ENCODE measurements at regions not wholly inside any gene's neighbourhood (a gene's known extent, or its start where the extent isn't known, plus 50 kb on each side); places are given as distances from the start of the nearest gene placed in this dataset.

DNA sequence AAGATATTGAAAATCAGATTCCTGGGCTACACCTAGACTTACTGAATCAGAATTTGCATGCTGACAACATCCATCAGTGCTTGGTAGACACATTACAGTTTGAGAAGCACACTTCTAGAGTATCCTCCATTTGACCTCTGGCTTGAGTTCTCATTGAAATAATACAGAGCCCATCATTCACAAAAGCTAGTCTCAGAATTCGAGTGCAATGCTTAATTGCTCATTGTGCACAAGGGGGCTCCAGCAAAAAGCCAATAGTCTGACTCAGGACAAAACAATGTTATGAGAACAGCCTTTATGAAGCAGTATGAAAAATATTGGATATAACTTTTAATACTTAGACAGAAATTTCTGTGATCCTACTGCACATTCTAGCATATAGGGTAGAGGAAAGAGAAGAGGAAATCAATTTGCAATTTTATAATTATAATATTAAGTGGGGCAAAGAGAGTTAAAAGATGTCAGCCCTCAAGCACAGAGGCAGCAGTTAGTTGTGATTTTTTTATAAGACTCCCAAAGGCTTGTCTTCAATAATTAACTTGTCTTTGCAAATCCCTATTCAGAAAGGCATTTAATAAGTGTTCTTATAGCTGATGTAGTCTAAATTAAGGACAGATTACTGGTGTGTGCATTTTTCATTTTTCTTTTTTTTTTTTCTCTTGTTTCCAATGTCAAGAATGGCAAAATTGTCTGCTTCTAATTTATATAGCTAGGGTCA is 105.8 kb upstream of the ANK3 start:
- Histone ChIP-seq H3K27ac (no peak overlapping the region), H3K9me3 (no peaks in the 10 kb centered on the region), H3K4me3 (no peak overlapping the region), H3K36me3 (no peaks in the 10 kb centered on the region), H3K4me1 (peaks cover 0 to 14% (median 3%) of the 10 kb centered on the region in 4 donors), H3K27me3 (no peaks in the 10 kb centered on the region)
- intact Hi-C loops (cut with DNase I; ENCODE audit: low total_unique reads) = no loop called here
- DNase-seq = no peak
- 33 to 75% methylated on average over 1 of the region's 1 CpG for WGBS, 2 donors (ENCODE audit: low coverage in 1 of 2)
- TF ChIP-seq, protein P1, sequence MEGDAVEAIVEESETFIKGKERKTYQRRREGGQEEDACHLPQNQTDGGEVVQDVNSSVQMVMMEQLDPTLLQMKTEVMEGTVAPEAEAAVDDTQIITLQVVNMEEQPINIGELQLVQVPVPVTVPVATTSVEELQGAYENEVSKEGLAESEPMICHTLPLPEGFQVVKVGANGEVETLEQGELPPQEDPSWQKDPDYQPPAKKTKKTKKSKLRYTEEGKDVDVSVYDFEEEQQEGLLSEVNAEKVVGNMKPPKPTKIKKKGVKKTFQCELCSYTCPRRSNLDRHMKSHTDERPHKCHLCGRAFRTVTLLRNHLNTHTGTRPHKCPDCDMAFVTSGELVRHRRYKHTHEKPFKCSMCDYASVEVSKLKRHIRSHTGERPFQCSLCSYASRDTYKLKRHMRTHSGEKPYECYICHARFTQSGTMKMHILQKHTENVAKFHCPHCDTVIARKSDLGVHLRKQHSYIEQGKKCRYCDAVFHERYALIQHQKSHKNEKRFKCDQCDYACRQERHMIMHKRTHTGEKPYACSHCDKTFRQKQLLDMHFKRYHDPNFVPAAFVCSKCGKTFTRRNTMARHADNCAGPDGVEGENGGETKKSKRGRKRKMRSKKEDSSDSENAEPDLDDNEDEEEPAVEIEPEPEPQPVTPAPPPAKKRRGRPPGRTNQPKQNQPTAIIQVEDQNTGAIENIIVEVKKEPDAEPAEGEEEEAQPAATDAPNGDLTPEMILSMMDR (IDR thresholded peaks at IDR 0.05) = no peak
- TF ChIP-seq POLR2A (IDR thresholded peaks at IDR 0.05) (no peak), POLR2AphosphoS5 (IDR thresholded peaks at IDR 0.05) (no peak), EP300 (IDR thresholded peaks at IDR 0.05; ENCODE audit: low read depth) (no peak)
- in situ Hi-C loops (cut with MboI; ENCODE audit: low pct_ligation_motif_present in 1 of 4, low pct_unique_long_range_greater_than_20kb in 1 of 4, low sequenced_read_pairs in 3 of 4) = no loop called here

DNA sequence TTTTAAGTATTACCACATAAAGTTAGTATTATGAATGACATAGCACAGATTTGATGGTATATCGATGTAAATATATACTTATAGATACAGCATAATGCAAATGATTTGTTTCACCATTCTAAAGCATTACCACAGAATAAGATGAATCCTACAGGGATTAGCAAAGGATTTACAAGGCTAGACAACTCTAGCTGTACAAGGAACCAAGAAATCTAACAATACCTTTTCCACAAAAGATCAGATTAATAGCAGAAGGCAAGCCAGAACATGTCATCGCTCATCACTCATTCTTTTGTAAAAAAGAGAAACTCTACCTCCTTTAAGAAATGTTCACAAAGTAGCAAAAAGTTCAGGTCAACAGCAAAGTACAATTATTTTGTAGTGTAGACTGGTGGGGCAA is 105.1 kb upstream of the ANK3 start:
- DNase-seq = no peak
- Histone ChIP-seq H3K4me1 (peaks cover 0 to 14% (median 3%) of the 10 kb centered on the region in 4 donors), H3K36me3 (no peaks in the 10 kb centered on the region), H3K4me3 (no peak overlapping the region), H3K27me3 (no peaks in the 10 kb centered on the region), H3K27ac (no peak overlapping the region), H3K9me3 (no peaks in the 10 kb centered on the region)
- no peak for TF ChIP-seq EP300 (IDR thresholded peaks at IDR 0.05; ENCODE audit: low read depth)
- TF ChIP-seq, protein P1 (IDR thresholded peaks at IDR 0.05) = no peak
- TF ChIP-seq POLR2AphosphoS5 (IDR thresholded peaks at IDR 0.05) = no peak
- TF ChIP-seq POLR2A (IDR thresholded peaks at IDR 0.05) = no peak
- intact Hi-C loops (cut with DNase I; ENCODE audit: low total_unique reads) (no loop called here), in situ Hi-C loops (cut with MboI; ENCODE audit: low pct_ligation_motif_present in 1 of 4, low pct_unique_long_range_greater_than_20kb in 1 of 4, low sequenced_read_pairs in 3 of 4) (no loop called here)
- WGBS, 2 donors (ENCODE audit: low coverage in 1 of 2) = 91 to 96% methylated on average over 2 of the region's 2 CpGs

DNA sequence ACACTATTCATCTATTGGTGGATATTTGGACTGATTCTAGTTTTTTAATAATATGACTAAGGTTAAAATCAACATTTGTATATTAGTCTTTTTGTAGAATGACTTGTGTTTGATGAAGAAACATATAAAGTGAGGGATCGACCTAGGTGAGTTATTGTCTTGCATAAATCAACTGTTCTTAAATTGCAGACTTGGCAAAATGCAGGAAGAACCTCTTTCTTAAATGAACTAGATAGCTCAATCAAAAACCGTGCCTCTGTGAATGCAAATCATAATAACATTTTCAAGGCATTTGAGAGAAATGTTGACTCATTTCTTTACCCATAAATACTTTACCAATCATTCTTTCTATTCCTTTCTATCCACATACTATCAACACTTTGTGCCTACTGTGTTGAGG is 101.5 kb upstream of the ANK3 start:
- Histone ChIP-seq H3K4me3 (no peak overlapping the region), H3K27me3 (no peaks in the 10 kb centered on the region), H3K9me3 (no peaks in the 10 kb centered on the region), H3K27ac (no peak overlapping the region), H3K4me1 (no peaks in the 10 kb centered on the region), H3K36me3 (no peaks in the 10 kb centered on the region)
- intact Hi-C loops (cut with DNase I; ENCODE audit: low total_unique reads) = no loop called here
- 76 to 88% methylated on average over 2 of the region's 2 CpGs for WGBS, 2 donors (ENCODE audit: low coverage in 1 of 2)
- in situ Hi-C loops (cut with MboI; ENCODE audit: low pct_ligation_motif_present in 1 of 4, low pct_unique_long_range_greater_than_20kb in 1 of 4, low sequenced_read_pairs in 3 of 4) = no loop called here
- no peak for DNase-seq
- TF ChIP-seq EP300 (IDR thresholded peaks at IDR 0.05; ENCODE audit: low read depth) (no peak), POLR2A (IDR thresholded peaks at IDR 0.05) (no peak), POLR2AphosphoS5 (IDR thresholded peaks at IDR 0.05) (no peak)

DNA sequence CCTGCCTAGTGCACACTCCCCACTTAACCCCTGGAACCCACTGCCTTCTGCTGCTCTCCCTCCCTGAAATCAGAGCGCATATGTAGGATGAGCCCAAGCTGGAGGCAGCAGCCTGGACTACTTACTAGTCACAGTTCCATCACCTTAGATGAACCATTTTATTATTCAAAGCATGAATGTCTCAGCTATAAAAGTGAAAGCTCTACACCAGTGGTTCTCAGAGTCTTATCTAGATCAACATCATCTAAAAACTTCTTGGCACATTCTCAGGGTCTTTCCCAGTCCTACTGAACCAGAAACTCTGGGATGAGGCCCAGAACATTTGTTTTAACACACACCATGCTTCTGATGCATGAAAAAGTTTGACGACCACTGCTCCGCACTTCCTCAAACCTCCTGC is 100.3 kb upstream of the ANK3 start:
- TF ChIP-seq, protein P1 (IDR thresholded peaks at IDR 0.05) = no peak
- TF ChIP-seq POLR2AphosphoS5 (IDR thresholded peaks at IDR 0.05) = no peak
- TF ChIP-seq EP300 (IDR thresholded peaks at IDR 0.05; ENCODE audit: low read depth) = no peak
- TF ChIP-seq POLR2A (IDR thresholded peaks at IDR 0.05) = no peak
- no peak overlapping the region for H3K4me3 ChIP-seq
- H3K4me1 ChIP-seq = no peaks in the 10 kb centered on the region
- H3K27ac ChIP-seq = no peak overlapping the region
- H3K27me3 ChIP-seq = no peaks in the 10 kb centered on the region
- 29 to 53% methylated on average over 1 to 3 of the region's 3 CpGs for WGBS, 2 donors (ENCODE audit: low coverage in 1 of 2)
- H3K9me3 ChIP-seq = no peaks in the 10 kb centered on the region
- DNase-seq = no peak
- in situ Hi-C loops (cut with MboI; ENCODE audit: low pct_ligation_motif_present in 1 of 4, low pct_unique_long_range_greater_than_20kb in 1 of 4, low sequenced_read_pairs in 3 of 4) (no loop called here), intact Hi-C loops (cut with DNase I; ENCODE audit: low total_unique reads) (no loop called here)
- H3K36me3 ChIP-seq = no peaks in the 10 kb centered on the region
